HG02763 (cell line): ENCODE measurements at regions not wholly inside any gene's neighbourhood (a gene's known extent, or its start where the extent isn't known, plus 50 kb on each side); places are given as distances from the start of the nearest gene placed in this dataset.
"Not testable (repeated sequence)": the region's sequence is repeated elsewhere in the genome, so short reads cannot be mapped to it uniquely, and the experiment has no call there.

Experiments
- ATAC-seq: cut with Tn5 transposase; IDR thresholded peaks from one replicate; pipeline ENCODE4 v1.9.1; 2021; ENCODE audit warnings: mild to moderate bottlenecking, moderate library complexity; ENCODE audit not compliant: unreplicated experiment

GRCh38 chr5:104903941-104904340 is 1341.4 kb upstream of the NUDT12 start:
- no peak for ATAC-seq

GRCh38 chr5:104891596-104891995 is 1329.0 kb upstream of the NUDT12 start:
- no peak for ATAC-seq

- no peak for ATAC-seq
These were observed 1328.2 kb upstream of the NUDT12 start for GRCh38 chr5:104890767-104891166.

GRCh38 chr5:104859437-104859836 is 1296.8 kb upstream of the NUDT12 start:
- ATAC-seq, result no peak

- not testable (repeated sequence) for ATAC-seq
These were observed 1289.5 kb upstream of the NUDT12 start for GRCh38 chr5:104852099-104852498.

GRCh38 chr5:104845541-104845940 is 1283.0 kb upstream of the NUDT12 start:
- no peak for ATAC-seq

GRCh38 chr5:104843822-104844221 is 1281.2 kb upstream of the NUDT12 start:
- no peak for ATAC-seq

- ATAC-seq, result no peak
These were observed 1277.7 kb upstream of the NUDT12 start for GRCh38 chr5:104840284-104840683.

GRCh38 chr5:104831515-104831914 is 1268.9 kb upstream of the NUDT12 start:
- ATAC-seq, result not testable (repeated sequence)

- ATAC-seq, result no peak
These were observed 1259.0 kb upstream of the NUDT12 start for GRCh38 chr5:104821606-104822005.

GRCh38 chr5:104817127-104817526 is 1254.5 kb upstream of the NUDT12 start:
- no peak for ATAC-seq

- no peak for ATAC-seq
These were observed 1252.6 kb upstream of the NUDT12 start for GRCh38 chr5:104815212-104815611.

GRCh38 chr5:104800440-104801048 is 1238.0 kb upstream of the NUDT12 start:
- ATAC-seq, result no peak

- ATAC-seq, result no peak
These were observed 1231.1 kb upstream of the NUDT12 start for GRCh38 chr5:104793755-104794080.

GRCh38 chr5:104793031-104793754 is 1230.6 kb upstream of the NUDT12 start:
- ATAC-seq, result no peak

GRCh38 chr5:104789366-104789765 is 1226.8 kb upstream of the NUDT12 start:
- no peak for ATAC-seq

- ATAC-seq, result no peak
These were observed 1222.5 kb upstream of the NUDT12 start for GRCh38 chr5:104785097-104785496.

- no peak for ATAC-seq
These were observed 1211.8 kb upstream of the NUDT12 start for GRCh38 chr5:104774372-104774771.

- ATAC-seq, result no peak
These were observed 1201.6 kb upstream of the NUDT12 start for GRCh38 chr5:104764197-104764596.

GRCh38 chr5:104763216-104763615 is 1200.6 kb upstream of the NUDT12 start:
- ATAC-seq, result no peak

GRCh38 chr5:104757915-104758314 is 1195.3 kb upstream of the NUDT12 start:
- no peak for ATAC-seq

- no peak for ATAC-seq
These were observed 1193.2 kb upstream of the NUDT12 start for GRCh38 chr5:104755806-104756205.
